ENCODE measurements at regions not wholly inside any gene's neighbourhood (a gene's known extent, or its start where the extent isn't known, plus 50 kb on each side); places are given as distances from the start of the nearest gene placed in this dataset.
"Not testable (repeated sequence)": the region's sequence is repeated elsewhere in the genome, so short reads cannot be mapped to it uniquely, and the experiment has no call there.

DNA sequence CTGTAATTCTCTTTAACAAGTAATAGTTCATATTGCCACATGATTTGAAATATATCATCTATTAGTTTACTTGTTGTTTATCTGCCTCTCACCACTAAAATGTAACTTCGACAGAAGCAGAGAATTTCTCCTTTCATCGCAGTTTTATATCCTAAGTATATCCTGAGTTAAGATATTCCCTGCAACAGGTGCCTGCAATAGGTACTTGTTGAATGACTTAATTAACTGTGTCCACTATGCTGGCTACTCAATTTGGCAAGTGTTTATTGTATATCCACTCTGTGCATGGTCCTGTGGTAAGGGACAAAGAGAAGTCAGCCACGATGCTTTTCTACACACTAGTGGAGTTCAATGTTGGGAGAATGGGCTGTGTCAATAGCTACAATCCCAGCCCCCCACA is 108.5 kb downstream of the PSAT1 start:
- intact Hi-C loops (cut with DNase I), result no loop called here
- Histone ChIP-seq H3K27ac (no peak overlapping the region), H3K36me3 (no peaks in the 10 kb centered on the region), H3K9me3 (no peaks in the 10 kb centered on the region), H3K4me1 (peaks cover 0 to 12% (median 3%) of the 10 kb centered on the region in 4 donors), H3K27me3 (peaks cover 0 to 4% (median 0%) of the 10 kb centered on the region in 3 donors), H3K4me3 (no peak overlapping the region)
- WGBS, 2 donors, result 91% methylated on average over 3 of the region's 3 CpGs
- TF ChIP-seq POLR2A (IDR thresholded peaks at IDR 0.05) (no peak), CTCF (IDR thresholded peaks at IDR 0.05) (no peak), EP300 (IDR thresholded peaks at IDR 0.05) (no peak), POLR2AphosphoS5 (IDR thresholded peaks at IDR 0.05) (no peak)
- no peak for DNase-seq

DNA sequence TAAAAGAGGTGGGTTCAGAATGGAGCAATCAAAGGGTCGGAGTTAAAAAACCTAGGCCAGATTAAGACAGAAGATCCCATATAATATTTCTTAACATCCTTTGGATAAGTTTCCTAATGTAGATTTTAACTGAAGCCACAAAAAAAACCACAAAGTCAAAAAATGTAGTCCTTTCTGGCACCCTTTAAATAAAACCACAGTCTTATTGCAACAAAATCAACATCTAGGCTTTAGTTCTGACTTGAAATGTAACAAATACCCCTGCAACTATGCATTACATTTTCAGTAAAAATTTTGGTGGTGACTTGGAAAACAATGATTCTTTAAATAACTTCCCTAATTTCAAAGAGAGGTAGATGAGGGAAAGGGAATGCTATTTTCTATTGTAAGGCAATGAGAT is 109.2 kb downstream of the PSAT1 start:
- Histone ChIP-seq H3K4me3 (no peak overlapping the region), H3K27ac (no peak overlapping the region), H3K9me3 (no peaks in the 10 kb centered on the region), H3K36me3 (no peaks in the 10 kb centered on the region), H3K4me1 (peaks cover 0 to 12% (median 3%) of the 10 kb centered on the region in 4 donors), H3K27me3 (peaks cover 0 to 4% (median 0%) of the 10 kb centered on the region in 3 donors)
- DNase-seq, result no peak
- TF ChIP-seq EP300 (IDR thresholded peaks at IDR 0.05) (no peak), POLR2AphosphoS5 (IDR thresholded peaks at IDR 0.05) (no peak), CTCF (IDR thresholded peaks at IDR 0.05) (no peak), POLR2A (IDR thresholded peaks at IDR 0.05) (no peak)
- 92 to 95% methylated on average over 1 of the region's 1 CpG for WGBS, 2 donors
- intact Hi-C loops (cut with DNase I), result no loop called here

DNA sequence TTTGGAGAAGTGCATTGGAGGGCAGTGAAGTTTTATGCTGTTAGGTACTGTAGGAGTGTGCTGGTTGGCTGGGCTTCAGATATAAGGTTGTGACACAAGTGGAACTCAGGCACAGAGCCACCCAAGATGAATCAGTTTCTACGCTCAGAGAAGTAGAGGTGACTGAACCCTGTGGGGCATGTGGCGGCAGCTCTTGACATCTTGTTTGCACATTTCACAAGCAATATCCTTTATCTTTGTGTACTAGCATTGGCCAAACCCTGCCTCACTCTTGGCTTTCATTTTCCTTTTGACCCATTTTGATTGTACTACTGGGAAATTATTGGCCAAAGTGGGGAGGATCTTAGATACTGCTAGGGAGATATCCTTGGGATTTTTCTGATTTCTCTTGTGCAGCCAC is 110.0 kb downstream of the PSAT1 start:
- Histone ChIP-seq H3K27me3 (peaks cover 0 to 4% (median 0%) of the 10 kb centered on the region in 3 donors), H3K4me1 (peaks cover 0 to 12% (median 3%) of the 10 kb centered on the region in 4 donors), H3K4me3 (no peak overlapping the region), H3K27ac (no peak overlapping the region), H3K9me3 (no peaks in the 10 kb centered on the region), H3K36me3 (no peaks in the 10 kb centered on the region)
- intact Hi-C loops (cut with DNase I), result no loop called here
- WGBS, 2 donors, result 26 to 60% methylated on average over 2 of the region's 2 CpGs
- TF ChIP-seq POLR2A (IDR thresholded peaks at IDR 0.05) (no peak), EP300 (IDR thresholded peaks at IDR 0.05) (no peak), POLR2AphosphoS5 (IDR thresholded peaks at IDR 0.05) (no peak), CTCF (IDR thresholded peaks at IDR 0.05) (no peak)
- DNase-seq, result no peak

DNA sequence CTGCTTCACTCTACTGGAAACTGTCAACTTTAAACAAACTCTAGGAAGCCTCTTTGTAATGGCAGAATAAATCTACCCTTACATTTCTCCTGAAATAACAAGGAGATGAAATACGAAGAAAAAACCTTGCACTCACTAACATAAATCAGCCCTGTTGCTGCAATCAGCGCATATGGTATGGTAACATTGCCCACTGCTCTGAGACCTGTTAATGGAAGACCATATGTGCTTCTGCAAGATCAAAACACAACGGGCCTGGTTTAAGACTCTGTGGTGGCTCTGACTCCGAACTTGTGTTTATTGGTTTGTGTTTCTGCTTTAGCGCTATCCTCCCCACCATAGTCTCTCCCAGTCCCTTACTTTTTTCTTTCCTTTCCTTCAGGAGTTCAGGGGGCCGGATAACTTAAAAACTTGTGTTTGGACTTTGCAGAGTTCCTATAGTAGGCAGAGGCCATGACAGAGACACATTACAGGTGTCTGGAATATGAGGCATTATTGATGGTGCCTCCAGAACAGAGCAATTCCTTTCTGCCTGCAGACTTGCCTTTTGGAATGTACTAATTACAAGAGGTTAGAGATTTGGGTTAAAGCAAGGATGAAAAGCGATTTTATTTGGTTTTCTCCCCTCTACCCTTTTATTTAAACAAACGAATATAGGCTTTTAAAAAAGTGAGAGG is 110.8 kb downstream of the PSAT1 start:
- H3K36me3 ChIP-seq, result no peaks in the 10 kb centered on the region
- no peak overlapping the region for H3K27ac ChIP-seq
- peaks cover 0 to 4% (median 0%) of the 10 kb centered on the region in 3 donors for H3K27me3 ChIP-seq
- TF ChIP-seq POLR2A (IDR thresholded peaks at IDR 0.05) (no peak), CTCF (IDR thresholded peaks at IDR 0.05) (no peak), EP300 (IDR thresholded peaks at IDR 0.05) (no peak), POLR2AphosphoS5 (IDR thresholded peaks at IDR 0.05) (no peak)
- no peak for DNase-seq
- peaks cover 0 to 12% (median 3%) of the 10 kb centered on the region in 4 donors for H3K4me1 ChIP-seq
- H3K4me3 ChIP-seq, result no peak overlapping the region
- H3K9me3 ChIP-seq, result no peaks in the 10 kb centered on the region
- 76 to 78% methylated on average over 8 of the region's 8 CpGs for WGBS, 2 donors
- intact Hi-C loops (cut with DNase I), result no loop called here

DNA sequence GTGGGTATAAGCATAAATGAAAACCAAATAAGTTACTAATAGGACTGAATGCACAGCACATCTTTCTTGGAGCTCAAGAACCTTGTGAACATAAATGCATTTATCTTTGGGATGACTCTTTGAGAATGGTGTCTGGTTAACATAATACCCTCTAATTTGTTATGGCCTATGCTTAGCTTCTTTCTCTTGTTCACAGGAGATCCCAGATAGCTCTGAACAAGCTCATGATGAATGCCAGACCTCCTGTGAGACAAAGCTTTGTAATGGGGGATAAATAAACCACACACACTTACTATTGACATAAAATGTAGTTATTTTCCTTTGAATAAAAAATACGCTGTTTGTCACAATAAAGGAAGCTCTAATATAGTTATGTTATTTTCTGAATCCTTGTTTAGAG is 111.5 kb downstream of the PSAT1 start:
- Histone ChIP-seq H3K36me3 (no peaks in the 10 kb centered on the region), H3K9me3 (no peaks in the 10 kb centered on the region), H3K4me3 (no peak overlapping the region), H3K27ac (no peak overlapping the region), H3K4me1 (peaks cover 0 to 12% (median 3%) of the 10 kb centered on the region in 4 donors), H3K27me3 (no peaks in the 10 kb centered on the region)
- no peak for DNase-seq
- WGBS, 2 donors, result 93 to 94% methylated on average over 1 of the region's 1 CpG
- no peak for TF ChIP-seq EP300 (IDR thresholded peaks at IDR 0.05)
- TF ChIP-seq POLR2AphosphoS5 (IDR thresholded peaks at IDR 0.05), result no peak
- no peak for TF ChIP-seq CTCF (IDR thresholded peaks at IDR 0.05)
- no peak for TF ChIP-seq POLR2A (IDR thresholded peaks at IDR 0.05)
- intact Hi-C loops (cut with DNase I), result no loop called here

- peaks cover 0 to 12% (median 3%) of the 10 kb centered on the region in 4 donors for H3K4me1 ChIP-seq
- DNase-seq; H3K4me3 ChIP-seq; H3K9me3 ChIP-seq; H3K27ac ChIP-seq; intact Hi-C loops (cut with DNase I); H3K36me3 ChIP-seq; H3K27me3 ChIP-seq: not testable (repeated sequence)
- 86 to 96% methylated on average over 25 of the region's 25 CpGs for WGBS, 2 donors
These were observed 113.1 kb downstream of the PSAT1 start for GRCh38 chr9:78409928-78410510.
